RKO (cell line): ENCODE measurements at regions not wholly inside any gene's neighbourhood (a gene's known extent, or its start where the extent isn't known, plus 50 kb on each side); places are given as distances from the start of the nearest gene placed in this dataset.
A peak's percentile ranks its signal among the peaks of the same experiment; 100 is the strongest.
"Not testable (repeated sequence)": the region's sequence is repeated elsewhere in the genome, so short reads cannot be mapped to it uniquely, and the experiment has no call there.

ENCODE experiments used
- DNase-seq: peaks from one replicate; pipeline ENCODE4 v3.0.0-alpha.2; 2016; ENCODE audit warnings: low spot score

- no peak for DNase-seq
Observed at GRCh38 chr4:62454535-62454934, 1254.4 kb downstream of the ADGRL3 start.

- no peak for DNase-seq
Observed at GRCh38 chr4:62450740-62451139, 1250.6 kb downstream of the ADGRL3 start.

- peak; percentile 1 for DNase-seq
Observed at GRCh38 chr4:62449538-62449937, 1249.4 kb downstream of the ADGRL3 start.

- no peak for DNase-seq
Observed at GRCh38 chr4:62448911-62449310, 1248.8 kb downstream of the ADGRL3 start.

- DNase-seq: no peak
Observed at GRCh38 chr4:62439051-62439450, 1238.9 kb downstream of the ADGRL3 start.

GRCh38 chr4:62434921-62435320 lies 1234.8 kb downstream of the ADGRL3 start:
- no peak for DNase-seq

- DNase-seq: not testable (repeated sequence)
Observed at GRCh38 chr4:62431513-62432231, 1231.5 kb downstream of the ADGRL3 start.

GRCh38 chr4:62429297-62429696 lies 1229.2 kb downstream of the ADGRL3 start:
- DNase-seq: no peak

GRCh38 chr4:62415256-62415655 lies 1215.1 kb downstream of the ADGRL3 start:
- DNase-seq: peak; percentile 30

GRCh38 chr4:62414563-62414962 lies 1214.4 kb downstream of the ADGRL3 start:
- no peak for DNase-seq

- DNase-seq: no peak
Observed at GRCh38 chr4:62410371-62411003, 1210.4 kb downstream of the ADGRL3 start.

- DNase-seq: no peak
Observed at GRCh38 chr4:62408454-62408853, 1208.3 kb downstream of the ADGRL3 start.

- no peak for DNase-seq
Observed at GRCh38 chr4:62407534-62407933, 1207.4 kb downstream of the ADGRL3 start.

GRCh38 chr4:62402088-62402806 lies 1202.1 kb downstream of the ADGRL3 start:
- DNase-seq: no peak

GRCh38 chr4:62399242-62399641 lies 1199.1 kb downstream of the ADGRL3 start:
- DNase-seq: no peak

- no peak for DNase-seq
Observed at GRCh38 chr4:62398318-62398717, 1198.2 kb downstream of the ADGRL3 start.

- DNase-seq: no peak
Observed at GRCh38 chr4:62394766-62395165, 1194.6 kb downstream of the ADGRL3 start.

GRCh38 chr4:62387808-62388207 lies 1187.7 kb downstream of the ADGRL3 start:
- no peak for DNase-seq

GRCh38 chr4:62377700-62378099 lies 1177.6 kb downstream of the ADGRL3 start:
- DNase-seq: no peak

GRCh38 chr4:62377245-62377644 lies 1177.1 kb downstream of the ADGRL3 start:
- DNase-seq: no peak

- DNase-seq: no peak
Observed at GRCh38 chr4:62366939-62367338, 1166.8 kb downstream of the ADGRL3 start.

- DNase-seq: no peak
Observed at GRCh38 chr4:62360156-62360545, 1160.0 kb downstream of the ADGRL3 start.
